ENCODE measurements at regions not wholly inside any gene's neighbourhood (a gene's known extent, or its start where the extent isn't known, plus 50 kb on each side); places are given as distances from the start of the nearest gene placed in this dataset.

DNA sequence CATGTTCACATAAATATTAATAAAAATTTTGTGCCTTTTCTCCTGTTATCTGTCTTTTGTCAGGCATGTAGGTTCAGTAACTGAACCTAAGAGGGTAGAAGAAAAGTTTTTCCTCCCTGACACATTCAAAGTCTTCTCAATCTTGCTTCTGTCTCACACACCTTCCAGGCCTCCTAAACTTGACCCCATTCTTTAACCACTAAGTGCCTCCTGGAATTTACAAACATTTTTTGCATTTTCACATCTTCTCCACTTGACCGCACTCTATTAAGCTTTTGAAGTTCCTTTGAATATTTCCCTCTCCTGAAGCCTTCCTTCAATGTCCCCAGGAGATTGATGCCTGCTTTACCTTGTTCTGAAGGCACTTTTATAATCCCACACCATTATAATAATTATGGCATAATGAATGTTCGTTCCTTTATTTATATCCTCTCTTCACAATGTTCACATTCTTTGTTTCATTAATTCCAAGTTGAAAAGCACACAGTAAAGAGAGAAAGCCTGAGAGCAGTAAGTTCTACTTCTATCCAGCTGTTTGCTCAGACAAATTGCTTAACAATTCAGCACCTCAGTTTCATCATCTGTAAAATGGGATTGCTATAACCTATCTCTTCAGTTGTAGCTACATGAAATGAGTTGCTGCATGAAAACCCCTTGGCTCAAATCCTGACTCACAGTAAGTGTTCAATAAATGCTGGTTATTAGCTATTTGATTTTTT is 184.8 kb upstream of the KLHL29 start:
- 92 to 93% (median 92%) methylated on average over 2 of the region's 2 CpGs for WGBS, 3 donors
- H3K9me3 ChIP-seq, result no peaks in the 10 kb centered on the region
- no peak for DNase-seq
- H3K27me3 ChIP-seq, result no peaks in the 10 kb centered on the region
- no peak overlapping the region for H3K27ac ChIP-seq
- no peak for TF ChIP-seq POLR2A (IDR thresholded peaks at IDR 0.05)
- no peak for TF ChIP-seq CTCF (IDR thresholded peaks at IDR 0.05)
- TF ChIP-seq EP300 (IDR thresholded peaks at IDR 0.05), result no peak
- no peaks in the 10 kb centered on the region for H3K36me3 ChIP-seq
- intact Hi-C loops (cut with DNase I), result no loop called here
- H3K4me3 ChIP-seq, result no peak overlapping the region
- H3K4me1 ChIP-seq (ENCODE audit: insufficient read depth), result no peaks in the 10 kb centered on the region

- no peak overlapping the region for H3K27ac ChIP-seq
- TF ChIP-seq CTCF (IDR thresholded peaks at IDR 0.05) (no peak), EP300 (IDR thresholded peaks at IDR 0.05) (no peak), POLR2A (IDR thresholded peaks at IDR 0.05) (no peak)
- H3K9me3 ChIP-seq, result no peaks in the 10 kb centered on the region
- H3K4me1 ChIP-seq (ENCODE audit: insufficient read depth), result no peaks in the 10 kb centered on the region
- no peaks in the 10 kb centered on the region for H3K36me3 ChIP-seq
- no peak for DNase-seq
- H3K4me3 ChIP-seq, result no peak overlapping the region
- WGBS, 3 donors, result 75 to 82% (median 79%) methylated on average over 5 of the region's 5 CpGs
- intact Hi-C loops (cut with DNase I), result no loop called here
- no peaks in the 10 kb centered on the region for H3K27me3 ChIP-seq
These were observed 184.2 kb upstream of the KLHL29 start for GRCh38 chr2:23200787-23201114.

DNA sequence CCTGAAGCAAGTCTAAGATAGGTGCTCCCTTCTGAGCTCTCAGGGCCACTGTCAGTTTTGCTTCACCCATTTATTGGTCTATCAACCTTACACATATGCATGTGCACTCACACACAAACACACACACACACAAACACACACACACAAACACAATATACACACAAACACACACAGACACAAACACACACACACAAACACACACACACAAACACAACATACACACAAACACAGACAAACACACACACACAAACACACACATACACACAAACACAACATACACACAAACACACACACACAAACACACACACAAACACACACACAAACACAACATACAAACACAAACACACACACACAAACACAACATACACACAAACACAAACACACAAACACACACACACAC is 181.6 kb upstream of the KLHL29 start:
- H3K4me3 ChIP-seq, result no peak overlapping the region
- H3K36me3 ChIP-seq, result no peaks in the 10 kb centered on the region
- H3K27ac ChIP-seq, result no peak overlapping the region
- intact Hi-C loops (cut with DNase I), result no loop called here
- no peaks in the 10 kb centered on the region for H3K27me3 ChIP-seq
- TF ChIP-seq EP300 (IDR thresholded peaks at IDR 0.05) (no peak), CTCF (IDR thresholded peaks at IDR 0.05) (no peak), POLR2A (IDR thresholded peaks at IDR 0.05) (no peak)
- no peaks in the 10 kb centered on the region for H3K4me1 ChIP-seq (ENCODE audit: insufficient read depth)
- no peaks in the 10 kb centered on the region for H3K9me3 ChIP-seq
- DNase-seq, result no peak

- Histone ChIP-seq H3K36me3 (no peaks in the 10 kb centered on the region), H3K27ac (no peak overlapping the region), H3K9me3 (no peaks in the 10 kb centered on the region), H3K4me1 (ENCODE audit: insufficient read depth) (no peaks in the 10 kb centered on the region), H3K27me3 (no peaks in the 10 kb centered on the region), H3K4me3 (no peak overlapping the region)
- no peak for DNase-seq
- no peak for TF ChIP-seq CTCF (IDR thresholded peaks at IDR 0.05)
- no peak for TF ChIP-seq POLR2A (IDR thresholded peaks at IDR 0.05)
- TF ChIP-seq EP300 (IDR thresholded peaks at IDR 0.05), result no peak
- WGBS, 3 donors, result 4 to 6% (median 6%) methylated on average over 1 of the region's 1 CpG
- intact Hi-C loops (cut with DNase I), result no loop called here
These were observed 180.2 kb upstream of the KLHL29 start for GRCh38 chr2:23204685-23205242.

Measured in ovary (tissue), 7 donors.